HG03342 (cell line): ENCODE measurements at regions not wholly inside any gene's neighbourhood (a gene's known extent, or its start where the extent isn't known, plus 50 kb on each side); places are given as distances from the start of the nearest gene placed in this dataset.
"Not testable (repeated sequence)": the region's sequence is repeated elsewhere in the genome, so short reads cannot be mapped to it uniquely, and the experiment has no call there.

ENCODE experiments used
- ATAC-seq: cut with Tn5 transposase; IDR thresholded peaks from one replicate; pipeline ENCODE4 v1.9.1; 2021; ENCODE audit warnings: mild to moderate bottlenecking, moderate library complexity; ENCODE audit not compliant: unreplicated experiment

- no peak for ATAC-seq
Measured at GRCh38 chr10:78406648-78407008, 373.0 kb downstream of the RPS24 start.

- ATAC-seq, result peak; percentile 59
Measured at GRCh38 chr10:78407009-78407711, 373.5 kb downstream of the RPS24 start.

- no peak for ATAC-seq
Measured at GRCh38 chr10:78407966-78408365, 374.3 kb downstream of the RPS24 start.

GRCh38 chr10:78408671-78409472 is 375.2 kb downstream of the RPS24 start:
- no peak for ATAC-seq

GRCh38 chr10:78410046-78410965 is 376.6 kb downstream of the RPS24 start:
- ATAC-seq, result no peak

GRCh38 chr10:78411716-78412115 is 378.1 kb downstream of the RPS24 start:
- ATAC-seq, result no peak

GRCh38 chr10:78412605-78413004 is 378.9 kb downstream of the RPS24 start:
- no peak for ATAC-seq

- ATAC-seq, result no peak
Measured at GRCh38 chr10:78413076-78414055, 379.7 kb downstream of the RPS24 start.

- ATAC-seq, result no peak
Measured at GRCh38 chr10:78414380-78414779, 380.7 kb downstream of the RPS24 start.

- no peak for ATAC-seq
Measured at GRCh38 chr10:78415111-78415510, 381.4 kb downstream of the RPS24 start.

- ATAC-seq, result no peak
Measured at GRCh38 chr10:78416031-78417011, 382.7 kb downstream of the RPS24 start.

- ATAC-seq, result no peak
Measured at GRCh38 chr10:78417425-78418370, 384.0 kb downstream of the RPS24 start.

GRCh38 chr10:78419481-78420265 is 386.0 kb downstream of the RPS24 start:
- no peak for ATAC-seq

GRCh38 chr10:78420946-78421735 is 387.5 kb downstream of the RPS24 start:
- ATAC-seq, result no peak

- not testable (repeated sequence) for ATAC-seq
Measured at GRCh38 chr10:78424050-78424449, 390.4 kb downstream of the RPS24 start.

GRCh38 chr10:78424723-78425122 is 391.1 kb downstream of the RPS24 start:
- no peak for ATAC-seq
